NCI-H82 treated with DMSO at 0.1 percent for 48 hours (cell line): ENCODE measurements at regions not wholly inside any gene's neighbourhood (a gene's known extent, or its start where the extent isn't known, plus 50 kb on each side); places are given as distances from the start of the nearest gene placed in this dataset.

Source experiments
- DNase-seq: peaks from one replicate; lab custom pipeline; 2025; ENCODE audit not compliant: unreplicated experiment; lab: John Stamatoyannopoulos, UW

DNA sequence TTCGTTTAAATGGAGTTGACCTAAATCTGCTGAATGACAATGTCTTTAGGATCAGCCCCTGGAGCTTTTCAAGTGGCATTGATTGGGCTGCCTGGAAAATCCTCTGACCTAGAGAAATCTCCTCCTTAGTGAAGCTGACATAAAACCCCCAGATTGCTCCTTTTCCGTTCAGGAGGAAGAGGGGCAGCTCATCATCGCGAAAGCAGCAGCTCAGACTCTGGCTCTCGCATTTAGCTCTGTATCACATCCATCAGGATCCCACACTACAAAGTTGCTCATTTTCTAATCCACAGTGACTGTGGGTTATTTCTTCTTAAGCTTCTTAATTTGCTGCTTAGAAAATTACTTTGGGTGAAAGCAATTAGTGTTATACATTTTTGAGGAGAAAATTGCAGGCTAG is 373.7 kb downstream of the ENC1 start:
- DNase-seq: no peak

- no peak for DNase-seq
Measured at GRCh38 chr5:74266132-74266531, 374.4 kb downstream of the ENC1 start.

DNA sequence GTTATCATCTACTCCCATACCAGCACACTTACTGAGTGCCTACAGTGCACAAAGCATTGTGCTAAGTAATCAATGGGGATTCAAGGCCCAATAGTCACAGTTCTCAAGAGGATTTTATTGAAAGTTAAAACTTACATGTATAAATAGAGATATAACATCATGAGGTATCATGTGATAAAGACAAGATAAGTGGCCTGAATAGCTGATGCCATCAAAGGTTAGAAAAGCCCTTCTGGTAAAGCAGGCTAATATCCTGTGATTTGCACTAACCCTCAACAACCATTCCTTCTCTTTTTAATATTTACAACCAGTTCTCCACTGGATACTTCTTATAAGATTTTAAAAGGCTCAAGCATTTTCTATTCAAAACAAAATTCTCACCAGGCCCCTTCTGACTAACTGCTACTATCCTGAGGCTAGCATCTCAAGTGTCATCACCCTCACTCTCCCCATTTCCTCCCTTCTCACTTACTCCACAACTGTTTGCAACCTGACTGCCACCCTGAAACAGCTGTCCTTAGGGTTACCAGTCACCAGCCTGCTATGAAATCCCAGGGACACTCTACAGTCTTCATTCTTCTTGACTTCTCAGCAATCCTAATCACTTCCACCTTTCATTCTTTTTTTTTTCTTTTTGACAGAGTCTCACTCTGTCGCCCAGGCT is 377.9 kb downstream of the ENC1 start:
- no peak for DNase-seq

GRCh38 chr5:74261866-74262265 is 378.7 kb downstream of the ENC1 start:
- no peak for DNase-seq

DNA sequence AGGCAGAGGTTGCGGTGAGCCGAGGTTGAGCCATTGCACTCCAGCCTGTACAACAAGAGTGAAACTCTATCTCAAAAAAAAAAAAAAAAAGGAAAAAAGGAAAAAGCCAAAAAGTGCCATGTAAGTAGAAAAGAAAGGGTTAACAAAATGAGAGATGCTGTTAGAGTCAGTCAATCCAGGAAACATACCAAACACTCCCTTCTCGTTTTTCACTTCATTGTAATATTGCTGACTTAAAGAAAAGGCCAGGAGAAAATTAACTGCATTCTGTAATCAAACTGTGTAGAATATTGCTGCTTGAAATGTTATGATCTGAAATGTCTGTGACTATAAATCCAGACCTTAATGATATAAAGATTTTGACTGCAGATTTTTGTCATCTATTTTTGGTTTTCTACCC is 379.1 kb downstream of the ENC1 start:
- DNase-seq: no peak

DNA sequence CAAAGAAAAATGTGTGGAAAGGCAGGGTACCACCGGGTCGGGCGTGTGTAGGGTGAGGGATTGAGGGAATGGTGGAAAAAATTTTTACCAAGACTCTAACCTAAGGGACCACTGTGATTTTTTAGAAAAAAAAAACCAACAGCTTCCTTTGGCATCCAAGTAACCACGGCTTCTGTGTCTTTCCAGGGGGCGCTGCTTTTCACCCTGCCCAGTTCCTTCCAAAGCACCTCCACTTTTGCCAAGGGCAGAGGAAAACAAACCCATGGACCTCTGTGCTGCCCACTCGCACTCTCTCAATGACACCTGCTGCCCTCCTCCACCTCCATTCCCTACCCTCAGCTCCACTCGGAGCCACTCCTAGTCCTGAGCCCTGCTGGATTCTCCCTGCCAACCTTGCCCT is 381.0 kb downstream of the ENC1 start:
- no peak for DNase-seq

DNA sequence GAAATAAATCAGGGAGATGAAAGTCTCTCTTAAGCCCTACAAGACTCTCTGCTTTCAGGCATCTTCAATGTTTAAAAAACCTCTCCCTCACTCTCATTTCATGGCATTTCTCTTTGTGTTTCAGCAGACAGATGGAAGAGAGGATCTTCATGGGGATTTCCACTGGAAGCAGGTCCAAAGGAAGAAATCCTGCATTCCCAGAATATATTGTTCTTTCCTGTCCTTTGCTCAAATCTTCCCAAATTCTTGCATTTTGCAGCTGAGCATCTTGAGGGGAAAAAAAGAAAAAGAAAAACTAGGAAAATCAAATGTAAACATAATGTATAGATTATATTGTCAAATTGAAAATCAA is 382.2 kb downstream of the ENC1 start:
- no peak for DNase-seq

GRCh38 chr5:74257645-74258313 is 382.7 kb downstream of the ENC1 start:
- DNase-seq: no peak

DNA sequence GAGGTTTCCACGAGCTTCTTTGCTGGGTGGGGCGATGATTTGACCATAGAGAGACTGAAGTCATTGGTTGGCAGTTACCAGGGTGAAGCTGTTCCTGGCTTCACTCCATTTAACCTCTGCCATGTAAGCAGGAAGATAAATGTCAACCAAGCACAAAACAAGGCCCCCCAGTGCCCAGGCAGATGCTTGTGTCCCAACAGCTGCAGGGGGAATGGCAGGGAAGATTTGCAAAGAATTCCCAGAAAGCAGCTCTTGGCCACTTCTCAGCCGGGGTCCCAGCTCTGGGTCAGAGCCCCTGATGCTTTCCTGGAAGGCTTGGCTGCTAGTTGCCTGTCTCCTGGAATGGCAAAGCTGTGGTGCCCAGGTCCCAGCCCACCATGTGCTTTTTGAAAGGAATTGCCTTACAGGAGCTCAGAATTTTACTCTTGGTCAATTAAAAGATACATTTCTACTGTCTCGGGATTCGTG is 383.4 kb downstream of the ENC1 start:
- no peak for DNase-seq

GRCh38 chr5:74255692-74256392 is 384.7 kb downstream of the ENC1 start:
- no peak for DNase-seq

GRCh38 chr5:74254257-74254656 is 386.3 kb downstream of the ENC1 start:
- no peak for DNase-seq

DNA sequence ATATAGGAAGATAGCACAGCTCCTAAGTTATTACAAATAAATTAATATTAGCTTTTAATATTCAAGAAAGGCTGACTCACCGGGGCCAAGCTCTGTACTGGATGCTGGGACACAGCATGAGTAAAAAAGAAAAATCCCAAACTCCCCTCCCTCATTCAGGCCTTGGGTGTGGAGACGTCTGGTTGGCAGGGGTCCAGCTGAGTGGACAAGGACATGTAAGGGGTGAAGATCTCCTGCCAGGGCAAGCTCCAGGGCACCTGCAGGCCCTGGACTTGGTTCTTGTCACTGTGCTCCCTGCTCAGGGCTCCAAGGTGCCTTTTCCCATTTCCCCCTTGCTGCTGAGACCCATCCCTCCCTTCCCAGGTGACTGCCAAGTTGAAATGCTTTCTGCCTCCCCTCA is 388.5 kb downstream of the ENC1 start:
- DNase-seq: no peak

DNA sequence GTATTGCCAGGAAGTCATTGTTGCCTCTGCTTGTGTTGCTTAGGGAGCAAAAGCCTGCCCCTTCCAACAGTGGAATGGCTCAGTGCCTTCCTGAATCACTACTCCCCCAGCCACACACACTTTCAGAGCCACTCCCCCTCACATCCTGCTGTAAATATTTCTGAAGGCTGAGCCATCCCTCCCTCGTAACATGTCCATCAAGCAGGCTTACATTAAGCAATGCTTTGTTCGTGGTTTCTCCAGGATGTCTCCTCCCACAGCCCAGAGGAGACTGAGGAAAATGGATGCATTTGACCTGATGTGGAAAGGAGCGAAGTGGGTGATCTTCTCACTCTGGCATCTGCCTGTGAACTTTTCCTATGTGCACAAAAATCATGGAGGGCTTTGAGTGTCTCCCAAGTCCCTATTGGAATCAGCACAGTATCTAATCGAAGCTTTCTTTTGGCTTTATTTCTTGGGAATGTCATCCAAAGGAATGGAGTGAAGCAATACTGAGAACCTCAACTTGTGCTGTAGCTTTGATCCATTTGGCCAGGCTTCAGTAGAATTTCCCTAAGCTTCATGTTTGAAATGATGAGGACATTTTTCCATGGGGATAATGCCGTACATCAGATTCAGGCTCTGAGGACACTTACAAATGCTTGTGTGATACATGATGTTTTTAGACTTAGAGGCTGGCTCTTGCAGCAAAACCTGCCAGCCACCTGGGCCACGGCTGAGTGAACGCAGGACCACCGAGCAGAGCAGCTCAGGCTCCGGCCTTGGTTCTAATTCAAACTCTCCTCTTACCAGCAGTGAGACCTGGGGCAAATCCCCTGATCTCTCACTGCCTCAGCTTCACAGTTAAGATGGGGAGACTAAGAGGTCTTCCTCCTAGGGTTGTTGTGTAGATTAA is 389.1 kb downstream of the ENC1 start:
- no peak for DNase-seq

DNA sequence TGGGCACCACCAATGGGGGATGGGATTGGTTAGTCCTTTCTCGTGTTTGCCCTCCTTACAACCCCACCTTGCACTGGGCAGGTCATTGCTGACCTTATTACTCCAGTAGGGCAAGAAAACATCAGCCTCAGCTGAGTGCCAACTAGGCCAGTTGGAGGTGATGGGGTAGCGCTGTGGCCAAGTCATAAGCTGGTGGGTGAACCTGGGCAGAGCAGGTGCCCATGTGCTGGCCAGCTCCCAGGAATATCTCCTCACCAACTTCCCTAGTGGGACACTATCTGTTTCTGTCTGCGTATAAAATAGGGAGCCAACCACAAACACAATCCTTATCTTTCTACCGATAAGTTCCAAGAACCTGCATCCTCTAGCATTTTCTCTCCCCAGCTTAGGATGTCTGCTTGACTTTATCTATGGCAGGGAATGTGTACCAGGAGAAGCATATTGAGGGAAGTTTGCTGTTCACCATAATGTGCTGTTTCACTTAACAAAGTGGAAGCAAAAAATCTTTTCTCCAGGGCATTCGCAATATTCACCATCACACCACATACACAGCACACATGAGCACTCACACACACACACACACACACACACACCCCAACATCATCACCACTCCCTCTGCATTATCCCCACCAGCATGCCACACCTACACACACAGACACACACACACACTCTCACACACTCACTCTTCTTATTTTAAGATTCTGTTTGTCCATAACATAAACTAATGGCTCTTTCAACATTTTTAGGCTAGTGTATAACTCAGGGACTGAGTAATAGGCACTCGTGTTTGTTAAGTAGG is 390.0 kb downstream of the ENC1 start:
- DNase-seq: no peak

DNA sequence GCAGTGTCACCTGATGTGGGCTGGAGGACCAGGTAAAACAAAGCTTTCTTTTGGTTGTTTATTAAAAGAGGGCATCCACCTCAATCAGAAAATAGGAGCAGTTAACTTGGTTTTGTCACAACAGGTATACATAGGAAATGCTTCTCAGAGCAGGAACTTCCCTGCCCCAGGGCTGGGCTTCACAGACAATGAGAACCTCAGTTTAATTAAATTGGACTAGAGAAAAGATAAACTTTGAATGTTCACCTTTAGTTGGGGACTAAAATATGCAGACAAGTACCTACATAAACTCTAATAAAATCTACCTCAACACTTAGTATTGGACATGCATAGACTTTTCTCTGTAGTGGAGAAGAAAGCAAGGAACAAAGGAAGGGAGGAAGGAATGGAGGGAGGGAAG is 392.0 kb downstream of the ENC1 start:
- DNase-seq: no peak

GRCh38 chr5:74244406-74244805 is 396.1 kb downstream of the ENC1 start:
- no peak for DNase-seq

- no peak for DNase-seq
Measured at GRCh38 chr5:74243634-74244033, 396.9 kb downstream of the ENC1 start.

DNA sequence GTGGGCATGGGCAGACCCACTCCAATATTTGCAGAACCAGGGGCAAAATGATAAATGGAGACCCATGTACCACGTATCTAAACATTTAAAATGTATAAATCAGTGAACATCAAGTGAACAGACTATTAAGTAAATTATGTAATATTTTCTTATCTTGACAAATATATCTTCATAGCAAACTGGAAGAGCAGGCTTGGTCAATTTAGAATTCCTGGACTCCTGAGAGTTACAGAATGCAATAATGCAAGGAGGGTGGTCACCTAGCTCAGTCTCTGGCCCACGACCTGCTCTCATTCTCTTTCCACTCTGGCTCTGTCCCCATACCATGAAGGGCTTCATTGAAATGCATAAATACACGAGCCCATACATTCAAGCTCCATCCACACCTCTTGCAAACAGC is 398.0 kb downstream of the ENC1 start:
- DNase-seq: no peak

DNA sequence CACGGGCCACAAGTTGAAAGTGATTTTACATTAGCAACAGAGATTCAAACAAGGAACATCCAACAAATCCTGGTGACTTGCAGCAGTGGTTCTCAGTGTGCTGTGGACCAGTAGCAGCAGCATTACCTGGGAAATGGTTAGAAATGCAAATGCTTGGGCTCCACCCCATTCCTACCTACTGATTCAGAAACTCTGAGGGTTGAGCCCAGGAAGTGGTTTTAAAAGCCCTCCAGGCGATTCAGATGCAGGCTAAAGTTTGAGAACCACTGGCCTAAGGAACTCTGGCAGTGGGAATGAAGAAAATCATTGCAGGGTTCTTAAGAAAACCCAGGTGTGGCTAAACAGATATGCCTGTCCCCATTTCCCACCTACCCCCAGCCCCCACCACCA is 398.8 kb downstream of the ENC1 start:
- DNase-seq: no peak
